ENCODE measurements at regions not wholly inside any gene's neighbourhood (a gene's known extent, or its start where the extent isn't known, plus 50 kb on each side); places are given as distances from the start of the nearest gene placed in this dataset.
"Not testable (repeated sequence)": the region's sequence is repeated elsewhere in the genome, so short reads cannot be mapped to it uniquely, and the experiment has no call there.

- no peak for DNase-seq (ENCODE audit: low spot score)
Observed at GRCh38 chr1:105137543-105138457, 1388.1 kb downstream of the AMY1C start.

GRCh38 chr1:105138458-105138893, 1388.8 kb downstream of the AMY1C start:
- no peak for DNase-seq (ENCODE audit: low spot score)

GRCh38 chr1:105172788-105173187, 1423.1 kb downstream of the AMY1C start:
- DNase-seq (ENCODE audit: low spot score): no peak

- DNase-seq (ENCODE audit: low spot score): no peak
Observed at GRCh38 chr1:105180789-105181188, 1431.1 kb downstream of the AMY1C start.

GRCh38 chr1:105204836-105205371, 1455.2 kb downstream of the AMY1C start:
- DNase-seq (ENCODE audit: low spot score): no peak

GRCh38 chr1:105208581-105208980, 1458.9 kb downstream of the AMY1C start:
- DNase-seq (ENCODE audit: low spot score): no peak

- no peak for DNase-seq (ENCODE audit: low spot score)
Observed at GRCh38 chr1:105210747-105211146, 1461.0 kb downstream of the AMY1C start.

- no peak for DNase-seq (ENCODE audit: low spot score)
Observed at GRCh38 chr1:105231378-105231777, 1481.7 kb downstream of the AMY1C start.

- DNase-seq (ENCODE audit: low spot score): no peak
Observed at GRCh38 chr1:105243411-105243810, 1493.7 kb downstream of the AMY1C start.

GRCh38 chr1:105243969-105244368, 1494.3 kb downstream of the AMY1C start:
- no peak for DNase-seq (ENCODE audit: low spot score)

- DNase-seq (ENCODE audit: low spot score): no peak
Observed at GRCh38 chr1:105254906-105255305, 1505.2 kb downstream of the AMY1C start.

- DNase-seq (ENCODE audit: low spot score): no peak
Observed at GRCh38 chr1:105260001-105260400, 1510.3 kb downstream of the AMY1C start.

- no peak for DNase-seq (ENCODE audit: low spot score)
Observed at GRCh38 chr1:105270966-105271365, 1521.3 kb downstream of the AMY1C start.

GRCh38 chr1:105272376-105272775, 1522.7 kb downstream of the AMY1C start:
- not testable (repeated sequence) for DNase-seq (ENCODE audit: low spot score)

- DNase-seq (ENCODE audit: low spot score): no peak
Observed at GRCh38 chr1:105294838-105295237, 1545.1 kb downstream of the AMY1C start.

- no peak for DNase-seq (ENCODE audit: low spot score)
Observed at GRCh38 chr1:105310063-105310462, 1560.4 kb downstream of the AMY1C start.

GRCh38 chr1:105317976-105318375, 1568.3 kb downstream of the AMY1C start:
- DNase-seq (ENCODE audit: low spot score): no peak

- no peak for DNase-seq (ENCODE audit: low spot score)
Observed at GRCh38 chr1:105326886-105327285, 1577.2 kb downstream of the AMY1C start.

GRCh38 chr1:105337420-105337819, 1587.7 kb downstream of the AMY1C start:
- DNase-seq (ENCODE audit: low spot score): no peak

GRCh38 chr1:105343317-105343716, 1593.6 kb downstream of the AMY1C start:
- DNase-seq (ENCODE audit: low spot score): no peak

GRCh38 chr1:105359457-105359856, 1609.8 kb downstream of the AMY1C start:
- DNase-seq (ENCODE audit: low spot score): no peak

GRCh38 chr1:105362438-105362837, 1612.7 kb downstream of the AMY1C start:
- DNase-seq (ENCODE audit: low spot score): no peak

GRCh38 chr1:105368446-105368845, 1618.7 kb downstream of the AMY1C start:
- peak; percentile 0 for DNase-seq (ENCODE audit: low spot score)

GRCh38 chr1:105373681-105374080, 1624.0 kb downstream of the AMY1C start:
- DNase-seq (ENCODE audit: low spot score): no peak

Data from AG08395 (cell line).